Neural progenitor cell (in vitro differentiated cells): ENCODE measurements at regions not wholly inside any gene's neighbourhood (a gene's known extent, or its start where the extent isn't known, plus 50 kb on each side); places are given as distances from the start of the nearest gene placed in this dataset.

Source experiments
- DNase-seq: peaks from one replicate; pipeline ENCODE4 v3.0.0-alpha.2; 2016; ENCODE audit warnings: low spot score
- H2AFZ ChIP-seq: fragments of 200-600 bp; sonication (generic); replicated peaks from 2 replicates; pipeline ENCODE4 v1.6.1; 2016; ENCODE audit warnings: antibody characterized with exemption
- H3F3A ChIP-seq: fragments of 200-600 bp; sonication (generic); 2 replicates; pipeline ENCODE4 v1.6.1; 2016; ENCODE audit warnings: antibody characterized with exemption, low read depth
- H3K27ac ChIP-seq: fragments of 200-600 bp; sonication (generic); 2 replicates; pipeline ENCODE4 v1.5.1; 2016; ENCODE audit warnings: mild to moderate bottlenecking
- H3K27me3 ChIP-seq: fragments of 200-600 bp; sonication (generic); 2 replicates; pipeline ENCODE4 v1.6.1; 2016; ENCODE audit warnings: mild to moderate bottlenecking, moderate library complexity
- H3K36me3 ChIP-seq: fragments of 200-600 bp; sonication (generic); 2 replicates; pipeline ENCODE4 v1.5.1; 2016
- H3K4me1 ChIP-seq: fragments of 200-600 bp; sonication (generic); 2 replicates; pipeline ENCODE4 v1.6.1; 2016; ENCODE audit warnings: mixed run types
- H3K4me2 ChIP-seq: fragments of 200-600 bp; sonication (generic); 2 replicates; pipeline ENCODE4 v1.6.1; 2016
- H3K4me3 ChIP-seq: fragments of 200-600 bp; sonication (generic); 2 replicates; pipeline ENCODE4 v1.5.1; 2016
- H3K79me2 ChIP-seq: fragments of 200-600 bp; sonication (generic); 2 replicates; pipeline ENCODE4 v1.6.1; 2016; ENCODE audit warnings: low read depth
- H3K9ac ChIP-seq: fragments of 200-600 bp; sonication (generic); 2 replicates; pipeline ENCODE4 v1.6.1; 2016
- H3K9me3 ChIP-seq: fragments of 200-600 bp; sonication (generic); 2 replicates; pipeline ENCODE4 v1.5.1; 2016; ENCODE audit warnings: low read depth
- H4K20me1 ChIP-seq: fragments of 200-600 bp; sonication (generic); 2 replicates; pipeline ENCODE4 v1.6.1; 2016; ENCODE audit warnings: low read depth
- H3K27ac Mint-ChIP-seq: 3 replicates; pipeline ENCODE4 v1.8.0; 2021; ENCODE audit warnings: mixed read lengths
- H3K27me3 Mint-ChIP-seq: 2 replicates; pipeline ENCODE4 v1.8.0; 2022; ENCODE audit warnings: low read depth, mild to moderate bottlenecking, inconsistent platforms, moderate library complexity, mixed read lengths; ENCODE audit not compliant: insufficient read depth
- H3K36me3 Mint-ChIP-seq: 3 replicates; pipeline ENCODE4 v1.8.0; 2021; ENCODE audit warnings: mixed read lengths
- H3K4me1 Mint-ChIP-seq: 3 replicates; pipeline ENCODE4 v1.8.0; 2021; ENCODE audit warnings: mixed read lengths
- H3K4me3 Mint-ChIP-seq: 3 replicates; pipeline ENCODE4 v1.8.0; 2021; ENCODE audit warnings: mild to moderate bottlenecking, moderate library complexity, mixed read lengths
- H3K9me3 Mint-ChIP-seq: 3 replicates; pipeline ENCODE4 v1.8.0; 2020; ENCODE audit warnings: mixed read lengths
- EZH2 ChIP-seq: fragments of 200-600 bp; sonication (generic); IDR thresholded peaks from 2 replicates; pipeline ENCODE4 v1.6.1; 2017; ENCODE audit warnings: antibody characterized with exemption, mild to moderate bottlenecking, moderate library complexity
- EZH2phosphoT487 ChIP-seq: fragments of 200-600 bp; sonication (generic); IDR thresholded peaks from 2 replicates; pipeline ENCODE4 v1.6.1; 2017; ENCODE audit warnings: antibody characterized with exemption
- TF ChIP-seq, protein P1 (sequence below): fragments of 200-600 bp; sonication (generic); IDR thresholded peaks from 2 replicates; pipeline ENCODE4 v1.5.1; 2017; ENCODE audit warnings: antibody characterized with exemption, mild to moderate bottlenecking

DNA sequence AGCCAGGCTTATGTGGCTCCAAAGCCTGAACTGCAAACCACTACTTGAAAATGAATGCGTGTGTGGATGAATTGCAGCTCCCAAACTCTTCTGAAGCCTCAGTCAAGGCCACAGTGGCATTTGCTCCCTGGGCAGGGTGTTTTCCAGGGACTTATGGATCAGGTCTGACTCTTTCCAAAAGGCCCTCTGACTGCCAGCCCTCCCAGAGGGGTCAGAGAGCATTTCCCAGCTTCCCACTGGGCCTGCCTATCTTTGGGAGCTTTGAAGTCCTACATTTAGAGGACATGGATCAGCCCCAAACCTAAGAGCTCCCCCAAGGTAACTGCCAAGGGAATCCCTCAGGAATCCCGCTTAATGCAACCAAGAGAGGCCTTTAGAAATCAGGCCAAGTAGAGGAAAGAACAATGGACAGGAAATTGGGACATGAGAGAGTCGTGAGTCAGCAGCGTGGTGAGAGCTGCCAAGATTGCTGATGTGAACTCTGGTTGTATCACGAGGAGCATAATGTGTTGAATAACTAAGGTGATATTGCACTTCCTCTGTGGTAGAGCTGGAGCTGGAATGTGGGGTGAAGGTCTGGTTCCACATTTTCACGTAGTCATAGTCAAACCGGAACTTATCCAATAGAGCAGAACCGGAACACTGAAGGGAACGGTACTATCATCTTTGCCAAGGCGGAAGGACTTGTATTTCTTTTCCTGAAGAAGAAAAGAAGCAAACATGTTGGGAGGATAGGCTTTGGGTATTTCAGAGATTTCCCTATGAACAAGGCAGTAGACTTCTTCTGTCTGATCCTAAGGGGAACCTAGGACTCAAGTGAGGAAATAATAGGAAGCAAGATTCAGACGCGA lies 99.4 kb upstream of the JUN start:
- Mint-ChIP-seq H3K4me1 (peaks cover 18% of the 10 kb centered on the region), H3K36me3 (no peaks in the 10 kb centered on the region), H3K27me3 (peaks cover 8% of the 10 kb centered on the region), H3K4me3 (no peak overlapping the region), H3K9me3 (no peaks in the 10 kb centered on the region), H3K27ac (no peak overlapping the region)
- H3K4me3 ChIP-seq, result no peak overlapping the region
- H3K27ac ChIP-seq, result no peak overlapping the region
- no peaks in the 10 kb centered on the region for H3K9me3 ChIP-seq
- no peaks in the 10 kb centered on the region for H3K79me2 ChIP-seq
- no peak overlapping the region for H3K4me2 ChIP-seq
- no peak for DNase-seq
- H4K20me1 ChIP-seq, result no peaks in the 10 kb centered on the region
- H3K27me3 ChIP-seq, result no peaks in the 10 kb centered on the region
- TF ChIP-seq EZH2 (no peak), EZH2phosphoT487 (no peak)
- TF ChIP-seq, protein P1, sequence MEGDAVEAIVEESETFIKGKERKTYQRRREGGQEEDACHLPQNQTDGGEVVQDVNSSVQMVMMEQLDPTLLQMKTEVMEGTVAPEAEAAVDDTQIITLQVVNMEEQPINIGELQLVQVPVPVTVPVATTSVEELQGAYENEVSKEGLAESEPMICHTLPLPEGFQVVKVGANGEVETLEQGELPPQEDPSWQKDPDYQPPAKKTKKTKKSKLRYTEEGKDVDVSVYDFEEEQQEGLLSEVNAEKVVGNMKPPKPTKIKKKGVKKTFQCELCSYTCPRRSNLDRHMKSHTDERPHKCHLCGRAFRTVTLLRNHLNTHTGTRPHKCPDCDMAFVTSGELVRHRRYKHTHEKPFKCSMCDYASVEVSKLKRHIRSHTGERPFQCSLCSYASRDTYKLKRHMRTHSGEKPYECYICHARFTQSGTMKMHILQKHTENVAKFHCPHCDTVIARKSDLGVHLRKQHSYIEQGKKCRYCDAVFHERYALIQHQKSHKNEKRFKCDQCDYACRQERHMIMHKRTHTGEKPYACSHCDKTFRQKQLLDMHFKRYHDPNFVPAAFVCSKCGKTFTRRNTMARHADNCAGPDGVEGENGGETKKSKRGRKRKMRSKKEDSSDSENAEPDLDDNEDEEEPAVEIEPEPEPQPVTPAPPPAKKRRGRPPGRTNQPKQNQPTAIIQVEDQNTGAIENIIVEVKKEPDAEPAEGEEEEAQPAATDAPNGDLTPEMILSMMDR, result no peak
- no peaks in the 10 kb centered on the region for H3K36me3 ChIP-seq
- no peak overlapping the region for H3K9ac ChIP-seq
- H2AFZ ChIP-seq, result no peak overlapping the region
- H3F3A ChIP-seq, result no peaks in the 10 kb centered on the region
- peaks cover 5% of the 10 kb centered on the region for H3K4me1 ChIP-seq

DNA sequence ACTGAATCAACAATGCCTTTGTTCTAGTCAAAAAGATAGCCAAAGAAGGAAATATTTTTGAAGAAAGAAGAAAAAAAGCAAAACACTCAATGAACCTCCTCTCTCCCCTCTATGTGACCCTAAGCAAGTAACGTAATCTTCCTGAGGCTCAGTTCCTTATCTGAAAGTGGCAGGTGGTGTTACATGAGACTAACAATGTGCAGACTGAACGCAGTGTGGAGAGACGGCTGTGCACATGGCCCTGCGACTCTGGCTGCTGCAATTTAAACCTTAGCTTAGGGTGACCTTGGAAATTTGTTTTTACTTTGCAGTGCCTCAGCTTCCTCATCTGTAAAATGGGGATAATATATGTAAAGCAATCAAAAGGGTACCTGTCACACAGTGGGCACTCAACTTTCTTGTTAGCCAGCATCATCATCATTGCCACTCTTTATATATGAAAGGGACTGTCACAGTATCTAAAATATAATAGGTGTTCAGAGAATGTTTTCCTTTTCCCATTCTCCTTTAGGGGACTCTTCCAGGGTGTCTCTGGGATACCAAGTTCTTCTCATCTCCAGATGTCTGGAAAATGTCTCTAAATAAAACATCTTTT lies 100.1 kb upstream of the JUN start:
- no peak overlapping the region for H3K27ac Mint-ChIP-seq
- Histone ChIP-seq H4K20me1 (no peaks in the 10 kb centered on the region), H3K27me3 (no peaks in the 10 kb centered on the region), H3F3A (no peaks in the 10 kb centered on the region), H3K79me2 (no peaks in the 10 kb centered on the region), H3K27ac (no peak overlapping the region), H3K9me3 (no peaks in the 10 kb centered on the region), H3K4me2 (no peak overlapping the region), H2AFZ (no peak overlapping the region), H3K9ac (no peak overlapping the region), H3K36me3 (no peaks in the 10 kb centered on the region), H3K4me3 (no peak overlapping the region), H3K4me1 (peaks cover 5% of the 10 kb centered on the region)
- H3K27me3 Mint-ChIP-seq, result peaks cover 8% of the 10 kb centered on the region
- TF ChIP-seq EZH2 (no peak), EZH2phosphoT487 (no peak)
- TF ChIP-seq, protein P1, result no peak
- no peak overlapping the region for H3K4me3 Mint-ChIP-seq
- H3K36me3 Mint-ChIP-seq, result no peaks in the 10 kb centered on the region
- peaks cover 18% of the 10 kb centered on the region for H3K4me1 Mint-ChIP-seq
- no peak for DNase-seq
- no peaks in the 10 kb centered on the region for H3K9me3 Mint-ChIP-seq

DNA sequence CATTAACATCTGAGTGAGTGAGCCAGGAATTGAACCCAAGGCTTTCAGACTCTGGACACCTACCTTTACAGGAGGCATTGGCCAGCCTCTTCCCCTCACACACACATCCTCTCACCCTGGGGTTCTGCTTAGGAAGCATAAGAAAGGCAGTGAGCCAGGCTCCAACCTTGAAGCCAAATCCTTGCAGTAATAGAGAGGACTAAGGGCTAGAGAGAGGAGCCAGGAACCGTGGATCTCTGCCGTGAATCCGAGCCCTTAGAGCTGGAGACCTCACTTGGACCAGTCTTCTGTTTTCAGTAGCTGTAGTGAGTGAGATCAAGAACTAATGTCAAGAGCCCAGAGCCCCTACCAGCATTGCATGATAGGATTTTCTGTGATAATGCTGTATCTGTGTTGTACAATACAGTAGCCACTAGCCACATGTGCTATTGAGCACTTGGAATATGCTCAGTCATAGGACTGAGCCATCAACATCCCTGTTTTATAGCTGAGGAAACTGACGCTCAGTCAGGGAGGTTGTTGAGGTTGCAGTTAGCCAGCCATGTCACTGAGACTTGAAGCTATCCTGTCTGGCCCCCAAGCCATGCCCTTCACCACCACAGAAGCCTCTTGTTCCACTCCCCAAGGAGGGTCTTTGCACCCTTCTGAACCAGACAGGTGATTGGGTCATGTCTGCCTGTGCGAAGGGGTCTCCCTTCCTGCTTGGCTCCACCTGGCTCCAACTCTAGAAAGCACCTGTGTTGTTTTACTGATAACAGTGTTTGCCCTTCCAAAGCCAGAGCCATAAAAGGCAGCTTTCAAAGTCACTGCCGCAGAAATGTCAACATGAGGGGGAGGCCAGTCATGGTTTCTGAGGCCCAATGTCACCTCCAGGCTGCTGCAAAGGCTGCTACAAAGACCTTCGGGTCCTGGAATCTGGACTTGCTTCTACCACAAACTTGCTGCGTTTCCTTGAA lies 101.1 kb upstream of the JUN start:
- H4K20me1 ChIP-seq, result no peaks in the 10 kb centered on the region
- Mint-ChIP-seq H3K4me1 (peaks cover 18% of the 10 kb centered on the region), H3K4me3 (no peak overlapping the region), H3K9me3 (no peaks in the 10 kb centered on the region), H3K27me3 (peaks cover 8% of the 10 kb centered on the region), H3K36me3 (no peaks in the 10 kb centered on the region), H3K27ac (no peak overlapping the region)
- no peaks in the 10 kb centered on the region for H3F3A ChIP-seq
- no peak overlapping the region for H3K4me3 ChIP-seq
- H3K4me2 ChIP-seq, result no peak overlapping the region
- H3K27me3 ChIP-seq, result no peaks in the 10 kb centered on the region
- H3K79me2 ChIP-seq, result no peaks in the 10 kb centered on the region
- H3K4me1 ChIP-seq, result peaks cover 5% of the 10 kb centered on the region
- DNase-seq, result no peak
- no peaks in the 10 kb centered on the region for H3K36me3 ChIP-seq
- no peak overlapping the region for H2AFZ ChIP-seq
- TF ChIP-seq EZH2phosphoT487 (no peak), EZH2 (no peak)
- no peak overlapping the region for H3K27ac ChIP-seq
- H3K9me3 ChIP-seq, result no peaks in the 10 kb centered on the region
- H3K9ac ChIP-seq, result no peak overlapping the region
